Dedifferentiated amniotic fluid mesenchymal stem cell (primary cell): ENCODE measurements at regions not wholly inside any gene's neighbourhood (a gene's known extent, or its start where the extent isn't known, plus 50 kb on each side); places are given as distances from the start of the nearest gene placed in this dataset.
"Not testable (repeated sequence)": the region's sequence is repeated elsewhere in the genome, so short reads cannot be mapped to it uniquely, and the experiment has no call there.

Experiments used
- DNase-seq: peaks from one replicate; pipeline ENCODE4 v3.0.0-alpha.2; 2016; ENCODE audit errors: extremely low spot score

DNA sequence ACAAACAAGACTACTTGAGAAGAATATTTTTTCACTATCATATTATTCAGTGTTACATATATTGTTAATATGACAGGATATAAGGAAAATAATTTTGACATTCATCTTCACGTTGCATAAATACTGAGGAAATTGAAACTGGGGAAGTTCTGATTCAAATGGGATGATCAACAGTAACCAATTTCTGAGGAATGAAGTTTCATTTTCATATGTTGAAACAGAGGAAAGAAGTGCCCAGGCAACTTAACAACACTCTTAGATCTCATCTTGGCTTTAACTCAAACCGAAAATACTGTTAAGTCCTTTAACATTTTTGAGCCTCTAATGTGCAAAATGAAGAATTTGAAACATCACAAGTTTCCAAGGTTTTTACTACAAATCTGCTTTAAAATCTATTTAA lies 612.2 kb upstream of the VRK2 start:
- DNase-seq, result no peak

GRCh38 chr2:57434972-57435371 lies 611.6 kb upstream of the VRK2 start:
- DNase-seq, result no peak

DNA sequence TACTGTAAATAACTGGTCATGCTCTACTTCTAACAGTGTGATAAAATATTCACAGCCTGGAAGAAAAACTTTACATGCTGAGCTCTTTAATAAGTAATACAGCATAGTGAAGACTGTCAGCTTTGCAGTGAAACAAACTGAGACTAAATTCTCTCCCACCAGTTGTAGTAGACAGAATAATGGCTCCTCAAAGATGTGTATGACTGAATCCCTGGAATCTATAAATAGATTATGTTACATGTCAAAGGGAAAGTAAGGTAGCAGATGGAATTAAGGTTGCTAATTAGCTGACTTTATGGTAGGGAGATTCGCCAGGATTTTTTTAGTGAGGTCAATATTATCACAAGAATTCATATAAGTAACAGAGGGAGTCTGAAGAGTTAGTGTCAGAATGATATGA lies 609.5 kb upstream of the VRK2 start:
- no peak for DNase-seq

GRCh38 chr2:57440437-57440836 lies 606.2 kb upstream of the VRK2 start:
- no peak for DNase-seq

DNA sequence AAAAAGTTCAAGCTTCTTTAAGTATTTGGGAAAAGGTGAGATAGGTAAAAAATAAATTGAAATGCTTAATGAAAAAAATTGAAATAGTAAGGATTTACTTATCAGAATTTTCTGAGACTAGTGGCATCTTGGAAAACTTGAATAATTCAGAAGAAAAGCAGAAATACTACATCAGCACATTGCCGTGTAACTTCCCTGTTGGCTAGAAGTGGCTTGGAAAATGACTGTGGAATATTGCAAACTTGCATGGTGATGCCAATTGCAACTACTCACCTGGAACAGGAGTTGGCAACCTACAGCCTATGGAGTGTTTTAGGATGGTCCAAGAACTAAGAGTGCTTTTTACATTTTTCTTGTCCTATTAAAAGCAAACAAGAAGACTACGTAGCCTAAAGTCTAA lies 603.5 kb upstream of the VRK2 start:
- DNase-seq, result no peak

DNA sequence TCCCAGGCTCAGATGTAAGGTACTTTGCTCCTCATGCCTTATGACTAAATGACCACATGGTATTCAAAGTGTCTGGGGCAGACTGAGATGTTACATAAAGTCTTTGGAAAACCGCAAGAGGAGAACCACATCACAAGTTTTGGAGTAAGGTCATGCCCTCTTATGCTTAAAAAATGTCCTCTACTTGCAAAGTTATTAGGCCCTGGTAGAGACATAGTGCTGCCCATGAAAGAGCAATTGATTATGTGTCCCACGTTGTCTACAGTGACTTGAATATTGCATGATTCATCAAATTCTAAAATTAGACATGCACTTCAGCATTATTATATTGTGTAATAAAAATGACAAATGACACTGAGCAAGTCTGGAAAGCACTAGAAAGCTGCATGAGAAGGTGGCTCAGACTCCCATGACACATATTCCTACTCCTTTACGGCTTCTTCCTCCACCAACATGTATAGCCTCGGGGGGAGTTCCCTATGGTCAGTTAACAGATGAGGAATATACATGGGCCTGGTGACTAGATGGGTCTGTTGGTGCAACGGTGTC lies 602.6 kb upstream of the VRK2 start:
- DNase-seq, result no peak

- no peak for DNase-seq
Measured at GRCh38 chr2:57444752-57445430, 601.7 kb upstream of the VRK2 start.

DNA sequence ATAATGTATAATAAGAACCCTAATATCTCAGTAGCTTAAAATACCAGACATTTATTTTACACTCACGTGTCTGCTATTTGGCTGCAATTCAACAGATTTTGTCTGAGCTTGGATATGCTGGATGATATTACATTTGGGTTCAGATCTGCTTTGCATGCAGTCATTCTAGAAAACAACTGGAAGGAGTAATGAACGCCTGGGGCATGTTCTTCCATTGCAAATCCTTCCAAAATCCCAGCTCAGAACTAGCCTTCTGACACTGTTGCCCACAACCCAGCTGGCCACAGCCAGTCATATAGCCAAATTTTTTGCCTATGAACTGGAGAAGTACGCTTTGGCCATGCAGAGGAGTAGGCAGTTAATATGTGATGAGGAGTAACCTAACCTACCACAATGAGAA lies 597.8 kb upstream of the VRK2 start:
- no peak for DNase-seq

GRCh38 chr2:57450170-57450569 lies 596.4 kb upstream of the VRK2 start:
- no peak for DNase-seq

GRCh38 chr2:57452634-57453033 lies 594.0 kb upstream of the VRK2 start:
- no peak for DNase-seq

GRCh38 chr2:57453945-57454344 lies 592.7 kb upstream of the VRK2 start:
- DNase-seq, result no peak

DNA sequence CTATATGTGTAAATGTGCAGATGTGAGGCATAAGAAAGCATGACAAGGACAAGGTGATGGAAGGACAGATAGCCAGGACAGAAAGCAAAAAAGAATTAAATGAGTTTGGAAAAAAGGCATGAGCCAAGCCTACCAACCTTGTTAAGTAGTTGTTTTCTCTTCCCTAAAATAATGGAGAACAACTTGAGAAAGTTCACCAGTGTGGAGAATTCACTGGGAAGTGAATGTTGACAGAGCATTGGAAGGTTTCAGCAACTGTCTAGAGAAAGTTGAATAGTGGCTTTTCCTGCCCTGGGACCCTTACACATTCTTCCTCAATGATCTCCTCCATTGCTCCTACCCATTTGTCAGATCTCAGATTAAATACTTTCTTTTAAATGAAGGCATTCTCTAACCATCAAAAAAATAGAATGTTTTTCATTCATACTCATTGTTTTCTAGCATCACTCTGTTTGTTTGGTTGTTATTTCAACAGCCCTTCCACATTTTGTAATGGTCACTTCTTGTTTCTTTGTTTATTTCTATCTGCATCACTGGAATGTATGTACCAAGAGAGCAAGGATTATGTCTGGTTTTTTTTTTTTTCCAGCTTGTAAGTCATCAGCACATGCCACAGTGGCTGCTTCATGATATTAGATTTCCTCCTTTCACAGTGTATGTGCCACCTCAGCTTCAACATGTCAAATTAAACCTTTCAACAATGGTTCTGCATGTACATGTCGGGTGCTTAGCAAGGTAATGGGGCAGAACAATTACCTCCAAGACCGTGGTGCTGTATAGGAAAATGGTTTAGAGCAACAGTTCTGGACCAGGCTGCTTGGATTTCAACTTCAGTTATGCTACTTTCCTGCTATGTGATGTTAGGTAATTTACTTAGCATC lies 586.0 kb upstream of the VRK2 start:
- DNase-seq, result no peak

DNA sequence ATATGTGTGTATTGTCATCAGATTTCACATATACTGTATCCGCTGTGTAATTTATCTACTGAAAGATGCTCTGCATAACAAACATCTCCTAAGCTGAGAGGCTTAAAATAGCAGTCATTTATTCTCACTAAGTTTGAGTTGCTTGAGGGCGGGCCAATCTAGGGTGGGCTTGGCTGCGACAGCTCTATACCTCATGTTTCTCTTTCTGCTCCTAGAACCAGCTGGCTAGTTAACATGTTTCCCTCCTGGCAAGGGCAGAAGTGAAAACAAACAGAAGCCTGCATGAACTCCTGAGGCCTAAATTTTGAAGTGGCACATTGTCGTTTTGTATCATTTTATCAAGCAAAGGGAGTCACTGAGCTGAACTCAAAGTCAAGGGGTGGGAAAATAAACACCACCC lies 585.0 kb upstream of the VRK2 start:
- no peak for DNase-seq

GRCh38 chr2:57465067-57465466 lies 581.5 kb upstream of the VRK2 start:
- DNase-seq, result no peak

GRCh38 chr2:57465967-57466366 lies 580.6 kb upstream of the VRK2 start:
- no peak for DNase-seq

GRCh38 chr2:57475391-57475790 lies 571.2 kb upstream of the VRK2 start:
- no peak for DNase-seq

DNA sequence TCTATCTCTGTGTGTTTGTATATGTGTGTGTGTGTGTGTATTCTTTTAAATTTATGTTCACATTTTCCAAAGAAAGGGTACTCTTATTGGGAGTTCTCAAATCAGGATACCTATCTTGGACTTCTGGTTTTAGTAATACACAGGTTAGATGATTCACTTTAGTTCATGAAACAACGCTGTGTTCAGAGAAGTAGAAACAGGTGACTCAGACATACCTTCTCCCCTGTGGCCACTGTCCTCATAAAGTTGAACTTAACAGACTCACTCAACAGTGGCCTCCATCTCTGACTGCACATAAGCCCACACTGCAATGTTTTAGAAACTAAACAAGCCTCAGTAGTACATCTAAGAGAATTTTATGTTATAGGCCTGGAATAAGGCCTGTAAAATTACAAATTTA lies 566.6 kb upstream of the VRK2 start:
- DNase-seq, result no peak

GRCh38 chr2:57488061-57488460 lies 558.5 kb upstream of the VRK2 start:
- no peak for DNase-seq

DNA sequence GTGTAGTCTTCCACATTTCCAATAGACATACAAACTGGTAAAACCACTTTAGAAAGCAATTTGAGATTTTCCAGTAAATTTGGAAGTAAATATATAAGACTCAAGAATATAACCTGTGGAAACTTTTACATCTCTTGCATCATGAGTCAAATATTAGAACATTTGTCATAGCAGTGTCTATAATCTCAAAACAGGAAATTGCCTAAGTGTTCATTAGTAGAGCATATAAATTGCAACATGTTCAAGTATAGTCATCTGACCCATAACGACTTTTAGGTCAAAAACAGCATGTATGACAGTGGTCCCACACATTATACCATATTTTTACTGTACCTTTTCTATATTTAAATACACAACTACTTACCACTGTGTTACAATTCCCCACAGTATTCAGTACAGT lies 555.9 kb upstream of the VRK2 start:
- DNase-seq, result no peak

GRCh38 chr2:57491213-57491612 lies 555.4 kb upstream of the VRK2 start:
- DNase-seq, result no peak

GRCh38 chr2:57493966-57494365 lies 552.6 kb upstream of the VRK2 start:
- not testable (repeated sequence) for DNase-seq

DNA sequence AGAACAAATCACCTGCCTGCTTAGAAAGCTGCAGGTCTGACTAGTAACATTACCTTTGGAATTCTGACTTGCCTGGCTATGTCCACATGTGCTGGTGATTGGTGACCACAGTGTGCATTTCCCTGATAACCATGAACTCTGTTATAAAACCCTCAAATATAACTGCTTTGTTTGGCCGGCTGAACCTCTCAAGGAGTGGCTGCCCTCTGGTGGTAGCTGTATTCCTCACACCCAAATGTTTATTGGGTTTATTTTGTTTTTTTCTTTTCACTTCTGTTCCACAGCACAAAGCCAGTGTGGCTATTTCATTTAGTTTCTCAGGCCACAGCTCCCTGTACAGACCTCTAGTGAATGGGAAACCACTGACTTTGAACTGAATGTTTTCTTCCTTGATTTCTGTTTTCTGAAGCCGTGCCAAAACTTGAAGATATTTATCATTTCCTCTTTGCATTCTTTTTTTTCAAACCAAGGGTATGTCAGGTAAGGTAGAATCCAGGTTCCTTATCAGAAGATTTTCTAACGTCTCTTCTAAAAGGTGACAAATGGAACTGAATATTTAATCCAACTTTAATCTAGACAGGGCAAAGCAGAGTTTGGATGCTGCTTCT lies 549.0 kb upstream of the VRK2 start:
- peak; percentile 74 for DNase-seq

DNA sequence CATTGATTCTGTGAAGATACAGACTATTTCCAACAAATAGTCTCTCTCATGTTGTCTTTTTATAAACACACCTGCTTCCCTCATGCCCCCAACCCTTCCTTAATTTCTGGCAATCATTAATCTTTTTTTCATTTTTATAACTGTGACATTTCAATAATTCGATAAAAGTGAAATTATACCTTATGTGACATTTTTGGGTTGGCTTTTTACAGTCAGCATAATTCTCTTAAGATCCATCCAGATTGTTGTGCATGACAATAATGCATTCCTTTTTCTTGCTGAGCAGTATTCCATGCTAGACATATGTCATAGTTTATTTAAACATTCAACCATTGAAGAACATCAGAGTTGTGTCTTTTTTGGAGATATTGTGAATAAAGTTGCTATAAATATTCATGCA lies 541.8 kb upstream of the VRK2 start:
- DNase-seq, result no peak
